Neural cell (in vitro differentiated cells): ENCODE measurements at regions not wholly inside any gene's neighbourhood (a gene's known extent, or its start where the extent isn't known, plus 50 kb on each side); places are given as distances from the start of the nearest gene placed in this dataset.

Source experiments
- CTCF ChIP-seq: fragments of 450-650 bp; IDR thresholded peaks from 2 replicates; pipeline ENCODE4 v1.5.1; 2014; ENCODE audit warnings: antibody characterized with exemption, mild to moderate bottlenecking, moderate library complexity; ENCODE audit not compliant: poor library complexity, severe bottlenecking
- EP300 ChIP-seq: fragments of 450-650 bp; conservative IDR thresholded peaks from 2 replicates; pipeline ENCODE4 v1.6.1; 2014; ENCODE audit warnings: antibody characterized with exemption, mild to moderate bottlenecking, moderate library complexity; ENCODE audit not compliant: poor library complexity, severe bottlenecking
- EZH2 ChIP-seq: fragments of 200-600, 300-800 bp; shearing (Covaris generic), sonication (generic); IDR thresholded peaks from 2 replicates; pipeline ENCODE4 v1.6.1; 2014; ENCODE audit warnings: antibody characterized with exemption, low read length, borderline replicate concordance, mild to moderate bottlenecking; ENCODE audit not compliant: insufficient read depth, poor library complexity, severe bottlenecking
- POLR2AphosphoS5 ChIP-seq: IDR thresholded peaks from 2 replicates; pipeline ENCODE4 v1.6.1; 2012
- TF ChIP-seq, protein P1 (sequence below): IDR thresholded peaks from 2 replicates; pipeline ENCODE4 v1.6.1; 2012; ENCODE audit warnings: borderline replicate concordance

DNA sequence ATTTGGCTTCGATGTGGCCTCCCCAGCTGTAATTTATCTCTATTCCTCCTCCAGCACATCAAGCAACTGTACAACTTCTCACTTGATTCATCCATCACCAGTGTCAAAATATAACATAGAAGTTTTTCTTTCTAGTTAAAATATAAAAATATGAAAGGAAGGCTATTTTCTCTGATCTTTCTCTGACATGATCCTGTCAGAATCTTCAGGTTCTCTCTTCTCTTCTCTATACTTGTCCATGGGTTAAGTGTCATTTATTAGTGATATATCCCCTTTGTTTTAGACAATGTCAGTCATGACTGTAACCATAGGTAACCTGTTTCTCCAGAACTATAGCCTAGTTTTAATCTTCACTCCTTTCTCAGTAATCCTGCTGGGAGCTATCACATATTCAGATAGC is 132.5 kb upstream of the G2E3 start:
- TF ChIP-seq CTCF (no peak), POLR2AphosphoS5 (peak; percentile 39), EZH2 (no peak), EP300 (peak; percentile 93)
- TF ChIP-seq, protein P1, sequence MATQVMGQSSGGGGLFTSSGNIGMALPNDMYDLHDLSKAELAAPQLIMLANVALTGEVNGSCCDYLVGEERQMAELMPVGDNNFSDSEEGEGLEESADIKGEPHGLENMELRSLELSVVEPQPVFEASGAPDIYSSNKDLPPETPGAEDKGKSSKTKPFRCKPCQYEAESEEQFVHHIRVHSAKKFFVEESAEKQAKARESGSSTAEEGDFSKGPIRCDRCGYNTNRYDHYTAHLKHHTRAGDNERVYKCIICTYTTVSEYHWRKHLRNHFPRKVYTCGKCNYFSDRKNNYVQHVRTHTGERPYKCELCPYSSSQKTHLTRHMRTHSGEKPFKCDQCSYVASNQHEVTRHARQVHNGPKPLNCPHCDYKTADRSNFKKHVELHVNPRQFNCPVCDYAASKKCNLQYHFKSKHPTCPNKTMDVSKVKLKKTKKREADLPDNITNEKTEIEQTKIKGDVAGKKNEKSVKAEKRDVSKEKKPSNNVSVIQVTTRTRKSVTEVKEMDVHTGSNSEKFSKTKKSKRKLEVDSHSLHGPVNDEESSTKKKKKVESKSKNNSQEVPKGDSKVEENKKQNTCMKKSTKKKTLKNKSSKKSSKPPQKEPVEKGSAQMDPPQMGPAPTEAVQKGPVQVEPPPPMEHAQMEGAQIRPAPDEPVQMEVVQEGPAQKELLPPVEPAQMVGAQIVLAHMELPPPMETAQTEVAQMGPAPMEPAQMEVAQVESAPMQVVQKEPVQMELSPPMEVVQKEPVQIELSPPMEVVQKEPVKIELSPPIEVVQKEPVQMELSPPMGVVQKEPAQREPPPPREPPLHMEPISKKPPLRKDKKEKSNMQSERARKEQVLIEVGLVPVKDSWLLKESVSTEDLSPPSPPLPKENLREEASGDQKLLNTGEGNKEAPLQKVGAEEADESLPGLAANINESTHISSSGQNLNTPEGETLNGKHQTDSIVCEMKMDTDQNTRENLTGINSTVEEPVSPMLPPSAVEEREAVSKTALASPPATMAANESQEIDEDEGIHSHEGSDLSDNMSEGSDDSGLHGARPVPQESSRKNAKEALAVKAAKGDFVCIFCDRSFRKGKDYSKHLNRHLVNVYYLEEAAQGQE, result no peak
